ENCODE measurements at regions not wholly inside any gene's neighbourhood (a gene's known extent, or its start where the extent isn't known, plus 50 kb on each side); places are given as distances from the start of the nearest gene placed in this dataset.
A peak's percentile ranks its signal among the peaks of the same experiment; 100 is the strongest.

GRCh38 chr6:23183846-23184245 is 614.5 kb downstream of the HDGFL1 start:
- DNase-seq (ENCODE audit: extremely low read depth, low read depth) = no peak

- DNase-seq (ENCODE audit: extremely low read depth, low read depth) = no peak
These were observed 615.0 kb downstream of the HDGFL1 start for GRCh38 chr6:23184351-23184750.

DNA sequence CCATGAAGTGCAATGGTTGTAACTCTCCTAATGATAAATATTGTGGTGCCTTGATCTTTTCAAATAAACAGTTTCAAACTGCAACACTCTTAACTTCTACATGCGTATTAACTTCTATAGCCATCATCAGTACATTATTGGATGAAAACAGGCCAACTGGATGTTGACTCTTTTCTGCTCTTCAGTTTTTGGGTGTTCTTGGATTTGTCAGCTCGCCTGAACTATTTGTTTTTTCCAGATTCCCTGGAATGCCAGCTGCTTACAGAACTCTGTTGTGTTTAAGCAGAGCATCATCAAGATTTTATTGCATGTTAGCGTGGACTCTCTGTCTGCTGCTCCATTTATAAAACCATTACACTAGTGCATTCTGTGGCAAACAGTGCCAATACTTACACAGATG is 626.1 kb downstream of the HDGFL1 start:
- DNase-seq (ENCODE audit: extremely low read depth, low read depth) = no peak

DNA sequence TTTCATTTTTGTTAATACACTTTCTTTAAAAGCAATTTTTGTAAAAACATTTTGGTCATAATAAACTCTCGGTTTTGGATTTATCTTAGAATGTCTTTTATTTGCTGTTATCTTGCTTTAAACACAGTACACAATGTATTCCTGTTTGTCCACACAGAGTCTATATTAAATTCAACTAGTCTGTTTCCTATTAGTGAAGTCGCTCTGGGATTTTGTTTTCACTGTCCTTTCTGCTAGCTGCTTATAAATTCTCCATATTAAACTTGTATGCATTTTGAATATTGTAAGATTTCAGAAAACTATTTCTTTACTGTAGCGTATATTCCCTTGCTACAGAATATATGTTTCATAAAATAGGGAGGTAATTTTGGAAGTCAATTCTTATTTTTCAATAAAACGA is 630.2 kb downstream of the HDGFL1 start:
- no peak for DNase-seq (ENCODE audit: extremely low read depth, low read depth)

- no peak for DNase-seq (ENCODE audit: extremely low read depth, low read depth)
These were observed 631.6 kb downstream of the HDGFL1 start for GRCh38 chr6:23200946-23201345.

DNA sequence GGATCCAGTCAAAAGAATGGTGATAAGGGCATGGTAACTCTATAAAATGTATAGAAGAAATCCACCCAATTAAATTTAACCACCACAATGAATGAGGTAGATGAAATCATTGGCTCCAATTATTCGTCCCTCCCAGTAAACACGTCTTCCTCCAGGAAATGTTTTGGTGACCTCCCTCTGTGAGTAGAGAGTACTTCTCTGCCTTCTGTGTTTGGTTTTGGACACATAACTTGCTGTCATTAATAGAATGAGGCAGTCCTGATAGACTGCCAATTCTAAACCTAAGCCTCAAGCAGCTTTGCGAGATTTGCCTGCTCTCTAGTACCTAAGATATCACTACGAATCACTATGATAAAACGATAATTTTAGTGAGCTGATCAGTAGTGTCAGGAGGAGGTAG is 632.8 kb downstream of the HDGFL1 start:
- DNase-seq (ENCODE audit: extremely low read depth, low read depth) = no peak

GRCh38 chr6:23212398-23212797 is 643.0 kb downstream of the HDGFL1 start:
- DNase-seq (ENCODE audit: extremely low read depth, low read depth) = no peak

DNA sequence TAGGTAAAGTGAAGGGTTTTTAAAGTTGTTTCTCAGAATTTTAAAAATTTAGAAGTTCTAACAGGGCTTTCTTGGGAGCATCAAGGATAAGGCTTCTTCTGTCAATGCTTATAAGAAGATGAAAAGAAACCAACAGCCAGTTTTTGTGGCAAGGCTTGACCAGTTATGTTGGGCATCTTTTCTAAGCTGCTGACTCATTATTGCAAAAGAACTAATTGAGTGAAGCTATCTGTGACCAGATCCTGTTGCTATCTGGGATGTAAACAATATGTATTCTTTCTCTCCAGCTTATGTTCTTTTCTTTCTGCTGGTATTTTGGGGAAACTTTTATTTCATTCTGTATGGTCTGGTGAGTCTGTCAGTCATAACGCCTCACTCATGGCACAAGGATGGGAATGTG is 643.8 kb downstream of the HDGFL1 start:
- DNase-seq (ENCODE audit: extremely low read depth, low read depth) = no peak

DNA sequence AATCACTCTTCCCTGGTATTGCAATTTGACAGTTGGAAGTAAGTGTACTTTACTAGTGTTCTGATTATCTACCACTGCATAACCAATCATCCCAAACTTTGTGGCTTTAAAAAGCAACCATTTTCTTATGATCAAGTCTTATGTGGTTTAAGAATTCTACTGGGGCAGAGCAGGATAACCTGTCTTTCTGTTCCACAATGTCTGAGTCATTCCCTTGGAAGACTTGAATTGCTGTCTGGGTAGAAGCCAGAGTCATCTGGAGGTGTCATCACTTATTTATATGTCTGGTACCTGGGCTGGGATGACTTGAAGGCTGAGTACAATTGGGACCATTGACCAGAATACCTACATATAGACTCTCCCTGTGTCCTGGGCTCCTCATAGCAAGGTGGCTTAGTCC is 644.3 kb downstream of the HDGFL1 start:
- DNase-seq (ENCODE audit: extremely low read depth, low read depth) = no peak

- DNase-seq (ENCODE audit: extremely low read depth, low read depth) = no peak
These were observed 649.4 kb downstream of the HDGFL1 start for GRCh38 chr6:23218751-23219150.

- no peak for DNase-seq (ENCODE audit: extremely low read depth, low read depth)
These were observed 653.4 kb downstream of the HDGFL1 start for GRCh38 chr6:23222724-23223123.

- no peak for DNase-seq (ENCODE audit: extremely low read depth, low read depth)
These were observed 655.2 kb downstream of the HDGFL1 start for GRCh38 chr6:23224540-23224939.

GRCh38 chr6:23228439-23229024 is 659.2 kb downstream of the HDGFL1 start:
- peak; percentile 37 for DNase-seq (ENCODE audit: extremely low read depth, low read depth)

GRCh38 chr6:23243854-23244253 is 674.5 kb downstream of the HDGFL1 start:
- DNase-seq (ENCODE audit: extremely low read depth, low read depth) = no peak

GRCh38 chr6:23244300-23244699 is 674.9 kb downstream of the HDGFL1 start:
- DNase-seq (ENCODE audit: extremely low read depth, low read depth) = no peak

GRCh38 chr6:23245572-23245971 is 676.2 kb downstream of the HDGFL1 start:
- DNase-seq (ENCODE audit: extremely low read depth, low read depth) = no peak

DNA sequence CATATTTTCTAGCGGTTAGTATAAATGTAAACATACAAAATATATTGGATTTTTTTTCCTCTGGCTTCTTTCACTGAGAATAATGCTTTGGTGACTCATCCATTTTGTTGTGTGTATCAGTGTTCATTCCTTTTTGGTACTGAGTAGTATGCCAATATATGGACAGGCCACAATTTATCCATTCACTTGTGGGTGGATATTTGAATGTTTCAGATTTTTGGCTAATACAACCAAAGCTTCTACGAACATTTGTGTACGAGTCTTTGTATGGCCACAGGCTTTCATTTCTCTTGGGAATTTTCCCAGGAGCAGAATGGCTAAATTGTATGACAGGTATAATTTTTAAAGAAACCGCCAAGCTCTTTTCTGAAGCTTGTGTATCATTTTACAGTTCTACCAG is 677.5 kb downstream of the HDGFL1 start:
- DNase-seq (ENCODE audit: extremely low read depth, low read depth) = no peak

DNA sequence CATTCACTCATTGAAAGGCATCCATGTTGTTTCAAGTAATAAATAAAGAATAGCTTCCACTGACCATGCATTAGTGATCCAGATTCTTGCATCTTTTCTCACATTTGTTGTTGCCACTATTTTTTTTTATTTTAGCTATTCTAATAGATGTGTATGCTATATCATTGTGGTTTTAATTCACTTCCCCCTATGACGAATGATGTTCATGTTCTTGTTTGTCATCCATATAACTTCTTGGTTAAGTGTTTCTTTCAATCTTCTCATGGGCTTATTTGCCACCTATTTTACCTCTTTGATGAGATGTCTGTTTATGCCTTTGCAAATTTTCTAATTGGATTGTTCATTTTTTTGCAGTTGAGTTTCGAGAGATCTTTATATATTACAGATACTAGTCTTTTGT is 681.2 kb downstream of the HDGFL1 start:
- no peak for DNase-seq (ENCODE audit: extremely low read depth, low read depth)

DNA sequence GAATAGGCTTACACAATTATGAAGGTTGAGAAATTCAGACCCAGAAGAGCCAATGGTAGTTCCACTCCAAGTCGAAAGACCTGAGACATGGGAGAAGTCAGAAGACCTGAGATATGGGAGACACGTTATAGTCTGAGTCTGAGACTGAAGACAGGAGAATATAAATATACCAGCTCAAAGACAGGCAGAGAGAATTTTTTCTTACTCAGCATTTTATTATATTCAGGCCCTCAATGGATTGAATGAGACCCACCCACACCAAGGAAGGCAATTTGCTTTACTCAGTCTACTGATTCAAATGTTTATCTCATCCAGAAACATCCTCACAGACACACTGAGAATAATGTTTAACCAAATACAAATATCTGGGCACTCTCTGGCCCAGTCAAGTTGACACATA is 693.5 kb downstream of the HDGFL1 start:
- no peak for DNase-seq (ENCODE audit: extremely low read depth, low read depth)

DNA sequence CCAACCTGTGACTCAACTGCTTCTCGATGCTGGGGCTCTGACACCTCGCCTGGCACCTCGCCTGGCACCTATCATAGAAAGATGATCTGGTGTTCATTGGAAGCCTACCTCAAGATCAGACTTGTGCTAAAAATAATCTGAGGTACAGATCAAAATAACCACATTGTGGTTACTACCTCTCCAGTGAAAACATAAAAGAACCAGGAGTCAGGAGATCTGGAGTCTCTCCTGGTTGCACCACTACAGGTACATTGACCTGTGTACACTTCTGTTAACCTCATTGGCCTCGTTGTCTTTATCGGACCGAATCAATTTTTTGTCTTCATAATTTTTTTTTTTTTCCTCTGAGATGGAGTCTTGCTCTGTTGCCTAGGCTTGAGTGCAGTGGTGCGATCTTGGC is 695.9 kb downstream of the HDGFL1 start:
- no peak for DNase-seq (ENCODE audit: extremely low read depth, low read depth)

DNA sequence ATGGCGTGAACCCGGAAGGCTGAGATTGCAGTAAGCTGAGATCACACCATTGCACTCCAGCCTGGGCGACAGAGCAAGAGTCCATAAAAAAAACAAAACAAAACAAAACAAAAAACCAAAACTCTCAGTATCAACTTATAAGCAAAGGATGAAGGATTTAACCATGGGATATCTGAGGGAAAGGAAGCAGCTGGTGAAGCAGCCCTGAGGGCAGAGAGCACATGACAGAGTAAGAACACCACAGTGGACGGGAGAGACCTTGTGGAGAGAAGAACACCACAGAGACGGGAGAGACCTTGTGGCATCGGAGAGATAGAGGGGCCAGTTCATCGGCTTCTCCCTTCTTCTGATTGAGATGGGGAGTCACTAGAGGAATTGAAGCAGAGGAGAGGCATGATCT is 697.2 kb downstream of the HDGFL1 start:
- no peak for DNase-seq (ENCODE audit: extremely low read depth, low read depth)

DNA sequence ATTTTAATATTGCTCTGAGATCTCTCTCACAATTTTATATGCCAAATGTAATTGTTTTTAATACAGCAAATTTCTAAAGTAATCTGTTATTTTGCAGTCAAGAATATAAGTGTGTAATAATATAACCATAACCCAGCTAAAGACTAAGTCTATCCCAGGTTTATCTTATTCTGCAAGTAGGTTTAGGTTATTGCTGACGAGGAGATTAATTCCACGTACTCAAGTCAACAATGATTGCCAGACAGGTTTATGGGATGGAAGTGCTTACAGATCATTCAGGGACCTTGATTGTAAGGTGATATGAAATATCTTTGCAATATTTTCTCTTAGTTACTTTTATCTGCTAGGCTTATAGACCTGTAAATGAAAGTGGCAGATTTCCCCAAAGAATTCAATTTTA is 698.3 kb downstream of the HDGFL1 start:
- DNase-seq (ENCODE audit: extremely low read depth, low read depth) = no peak

DNA sequence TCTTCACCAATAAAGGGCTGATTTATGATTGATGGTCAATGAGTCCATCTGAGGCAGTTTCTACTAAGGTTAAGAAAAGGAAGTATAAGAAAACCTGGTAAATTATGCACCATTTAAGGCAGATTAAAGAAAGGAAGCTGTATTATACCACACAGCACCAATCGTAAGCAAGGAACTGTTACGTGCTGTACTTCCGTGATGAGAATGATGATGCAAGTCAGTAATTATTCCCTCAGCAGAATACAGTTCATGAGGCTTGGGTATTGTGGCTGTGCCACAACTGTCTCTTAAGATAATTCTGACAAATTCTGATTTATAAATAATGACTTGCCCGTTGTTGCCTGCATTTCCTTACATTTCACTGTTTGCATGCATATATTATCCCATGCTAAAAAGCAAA is 699.0 kb downstream of the HDGFL1 start:
- DNase-seq (ENCODE audit: extremely low read depth, low read depth) = no peak
